HepG2 (cell line): ENCODE measurements at regions not wholly inside any gene's neighbourhood (a gene's known extent, or its start where the extent isn't known, plus 50 kb on each side); places are given as distances from the start of the nearest gene placed in this dataset.

ENCODE experiments used
- ATAC-seq: fragments of 200-7000 bp; cut with Tn5 transposase; 3 replicates; pipeline ENCODE4 v1.9.1; 2020; ENCODE audit warnings: mild to moderate bottlenecking, moderate library complexity
- BruUV-seq: library from RNA; stranded (reverse); fragments of 400-500 nt; replicated peaks from 2 replicates; lab custom pipeline; 2021; lab: Mats Ljungman, UMichigan
- CTCF ChIA-PET: fragments of 300-600 bp; formaldehyde crosslinking; extraction: SDS; loops from one replicate; lab custom pipeline; 2021; ENCODE audit warnings: low total read pairs, inconsistent platforms, low intra/inter-chr PET ratio; lab: Yijun Ruan, JAX
- POLR2A ChIA-PET: fragments of 350-600 bp; sonication (Branson Sonifier 250); formaldehyde crosslinking; loops from one replicate; lab custom pipeline; 2020; ENCODE audit warnings: antibody characterized with exemption, inconsistent platforms; lab: Yijun Ruan, JAX
- DNase-seq: peaks from one replicate; pipeline ENCODE4 v3.0.0-alpha.2; 2015; ENCODE audit warnings: low spot score
- FAIRE-seq: peaks from 3 replicates; lab custom pipeline; 2011; peaks lifted over from hg19 to GRCh38; lab: Jason Lieb, UNC
- H2AFZ ChIP-seq: one replicate; pipeline ENCODE4 v1.6.1; 2011; ENCODE audit warnings: low read length, inconsistent platforms
- H3K27ac ChIP-seq: fragments of 300-600 bp; 3 replicates; pipeline ENCODE4 v1.8.0; 2011; ENCODE audit warnings: mixed run types, mild to moderate bottlenecking, mixed read lengths, low read length, inconsistent platforms; ENCODE audit not compliant: insufficient read depth; ENCODE audit errors: extremely low read length
- H3K27me3 ChIP-seq, 2 experiments: fragments of 200-600 bp in 1 of 2; 2 replicates in 1 of 2; 3 replicates in 1 of 2; pipeline versions ENCODE4 v1.6.0 to v1.8.0; 2011; ENCODE audit warnings: low read length in 2 of 2, mild to moderate bottlenecking in 2 of 2, moderate library complexity in 2 of 2, inconsistent platforms in 1 of 2; ENCODE audit not compliant: insufficient read depth in 2 of 2, control insufficient read depth in 1 of 2
- H3K36me3 ChIP-seq, 2 experiments: fragments of 200-600 bp in 1 of 2; replicated peaks in 1 of 2; 2 replicates in 1 of 2; 3 replicates in 1 of 2; pipeline versions ENCODE4 v1.5.1 to v1.8.0; 2011; ENCODE audit warnings: low read length in 2 of 2, inconsistent platforms in 1 of 2; ENCODE audit not compliant: insufficient read depth in 2 of 2, control insufficient read depth in 1 of 2
- H3K4me1 ChIP-seq: 2 replicates; pipeline ENCODE4 v1.5.1; 2012; ENCODE audit warnings: low read length, inconsistent platforms; ENCODE audit not compliant: insufficient read depth
- H3K4me2 ChIP-seq: 2 replicates; pipeline ENCODE4 v1.6.0; 2011; ENCODE audit warnings: low read depth, low read length, inconsistent platforms
- H3K4me3 ChIP-seq, 3 experiments: fragments of 200-600 bp in 1 of 3; sonication (generic), shearing (Covaris generic) in 1 of 3; replicated peaks in 1 of 3; 2 replicates each; pipeline ENCODE4 v1.5.1; 2011 to 2016; ENCODE audit warnings: low read length in 3 of 3, inconsistent platforms in 2 of 3, low read depth in 2 of 3, mild to moderate bottlenecking in 2 of 3, control low read depth in 1 of 3, mixed read lengths in 1 of 3; ENCODE audit not compliant: insufficient read depth in 1 of 3
- H3K79me2 ChIP-seq: one replicate; pipeline ENCODE4 v1.6.1; 2011; ENCODE audit warnings: low read length, inconsistent platforms; ENCODE audit not compliant: insufficient read depth
- H3K9ac ChIP-seq: 2 replicates; pipeline ENCODE4 v1.6.0; 2011; ENCODE audit warnings: mild to moderate bottlenecking, low read depth, low read length, inconsistent platforms; ENCODE audit not compliant: insufficient read depth
- H3K9me3 ChIP-seq: 2 replicates; pipeline ENCODE4 v1.5.1; 2012; ENCODE audit warnings: mild to moderate bottlenecking, low read length
- H4K20me1 ChIP-seq: 2 replicates; pipeline ENCODE4 v1.6.0; 2011; ENCODE audit warnings: inconsistent platforms, mild to moderate bottlenecking, low read length, moderate library complexity; ENCODE audit not compliant: insufficient read depth
- CC2D1A ChIP-seq: sonication (generic); formaldehyde crosslinking; IDR thresholded peaks from 2 replicates; pipeline ENCODE4 v1.8.1; 2023; ENCODE audit warnings: mild to moderate bottlenecking, missing genetic modification reagents
- FOXA1 ChIP-seq, 2 experiments: fragments of 450-650 bp in 1 of 2; sonication (generic) in 1 of 2; formaldehyde crosslinking in 1 of 2; IDR thresholded peaks; 2 replicates each; pipeline versions ENCODE4 v1.4.0 to v1.6.1; 2016 to 2020; ENCODE audit warnings: missing genetic modification reagents in 1 of 2
- FOXO4 ChIP-seq: sonication (generic); formaldehyde crosslinking; conservative IDR thresholded peaks from 2 replicates; pipeline ENCODE4 v1.8.1; 2023; ENCODE audit warnings: missing genetic modification reagents
- HHEX ChIP-seq: IDR thresholded peaks from 2 replicates; pipeline ENCODE4 v1.6.1; 2016; ENCODE audit warnings: control low read depth
- MXI1 ChIP-seq: IDR thresholded peaks from 3 replicates; pipeline ENCODE4 v1.6.1; 2012; ENCODE audit warnings: low read depth, low read length, inconsistent platforms, borderline replicate concordance
- PAXIP1 ChIP-seq: sonication (generic); formaldehyde crosslinking; conservative IDR thresholded peaks from 2 replicates; pipeline ENCODE4 v1.4.0; 2020; ENCODE audit warnings: mild to moderate bottlenecking, missing genetic modification reagents, moderate library complexity
- PRPF4 ChIP-seq: fragments of 200-400 bp; formaldehyde crosslinking; IDR thresholded peaks from 2 replicates; pipeline ENCODE4 v1.6.1; 2016; ENCODE audit warnings: low read length, low read depth; ENCODE audit not compliant: poor library complexity, severe bottlenecking
- SALL2 ChIP-seq: sonication (generic); formaldehyde crosslinking; IDR thresholded peaks from 2 replicates; pipeline ENCODE4 v1.8.1; 2023; ENCODE audit warnings: mild to moderate bottlenecking, missing genetic modification reagents, inconsistent platforms
- ZNF317 ChIP-seq: sonication (generic); formaldehyde crosslinking; IDR thresholded peaks from 2 replicates; pipeline ENCODE4 v1.5.0; 2020; ENCODE audit warnings: mild to moderate bottlenecking, missing genetic modification reagents
- ZNF326 ChIP-seq: sonication (generic); formaldehyde crosslinking; IDR thresholded peaks from 2 replicates; pipeline ENCODE4 v1.4.0; 2020; ENCODE audit warnings: missing genetic modification reagents, borderline replicate concordance
- ZNF333 ChIP-seq: sonication (generic); formaldehyde crosslinking; IDR thresholded peaks from 2 replicates; pipeline ENCODE4 v1.4.0; 2020; ENCODE audit warnings: mild to moderate bottlenecking, missing genetic modification reagents, borderline replicate concordance
- ZNF556 ChIP-seq: sonication (generic); formaldehyde crosslinking; IDR thresholded peaks from 2 replicates; pipeline ENCODE4 v1.4.0; 2020; ENCODE audit warnings: mild to moderate bottlenecking, missing genetic modification reagents, borderline replicate concordance
- ZSCAN29 ChIP-seq: sonication (generic); formaldehyde crosslinking; conservative IDR thresholded peaks from 2 replicates; pipeline ENCODE4 v1.4.0; 2020; ENCODE audit warnings: mild to moderate bottlenecking, missing genetic modification reagents
- ZSCAN31 ChIP-seq: sonication (generic); formaldehyde crosslinking; IDR thresholded peaks from 2 replicates; pipeline ENCODE4 v1.5.0; 2020; ENCODE audit warnings: low read depth, mild to moderate bottlenecking, missing genetic modification reagents
- WGBS: methylation state at CpG from one replicate; pipeline ENCODE4 v1.1.6; 2017; ENCODE audit warnings: low lambda C conversion rate; 5-methylcytosine and 5-hydroxymethylcytosine counted together
- in situ Hi-C: cut with HindIII; loops from 2 replicates; pipeline ENCODE4 v1.10.0; 2017; ENCODE audit warnings: low pct_unique_long_range_greater_than_20kb; ENCODE audit not compliant: extremely low pct_ligation_motif_present
- intact Hi-C: fragments of 100-400 bp; cut with micrococcal nuclease; formaldehyde crosslinking; loops from one replicate; pipeline ENCODE4 v1.10.0; 2022; ENCODE audit not compliant: unreplicated experiment

- no TSS peak for BruUV-seq
- POLR2A ChIA-PET, result no interaction called here
- H3K4me2 ChIP-seq, result no peak overlapping the region
- 44% methylated on average over 7 of the region's 7 CpGs for WGBS
- H4K20me1 ChIP-seq, result no peaks in the 10 kb centered on the region
- H3K9me3 ChIP-seq, result no peaks in the 10 kb centered on the region
- peaks cover 8% of the 10 kb centered on the region for H3K4me1 ChIP-seq
- intact Hi-C loops, result loop anchor here (5.0 kb wide), 1 partner anchor 48 kb away; no protein-coding TSS in a partner anchor
- no peak for TF ChIP-seq ZNF326
- TF ChIP-seq PAXIP1, result no peak
- TF ChIP-seq MXI1, result no peak
- TF ChIP-seq PRPF4, result no peak
- TF ChIP-seq HHEX (CRISPR knock-in tag), result no peak
- no peak for TF ChIP-seq CC2D1A (CRISPR knock-in tag)
- TF ChIP-seq ZNF317, result no peak
- no peak for TF ChIP-seq SALL2
- TF ChIP-seq ZNF333 (CRISPR knock-in tag), result no peak
- TF ChIP-seq ZNF556 (CRISPR knock-in tag), result no peak
- no peak for TF ChIP-seq FOXA1 (IDR thresholded peaks at IDR 0.05)
- TF ChIP-seq FOXA1 (CRISPR knock-in tag; IDR thresholded peaks at IDR 0.05), result no peak
- TF ChIP-seq ZSCAN29 (CRISPR knock-in tag), result no peak
- TF ChIP-seq FOXO4 (CRISPR knock-in tag), result no peak
- TF ChIP-seq ZSCAN31 (CRISPR knock-in tag), result no peak
- TF ChIP-seq, all 625 proteins: peak for 0
- Histone ChIP-seq H3K27me3 (peaks cover 0 to 14% of the 10 kb centered on the region in 2 experiments; a peak in 3 of 5 replicates), H3K36me3 (no peaks in the 10 kb centered on the region), H2AFZ (no peak overlapping the region), H3K79me2 (no peaks in the 10 kb centered on the region), H3K9ac (no peak overlapping the region), H3K4me3 (no peak overlapping the region), H3K27ac (no peak overlapping the region)
- DNase-seq, result no peak
- CTCF ChIA-PET, result no interaction called here
- no peak for FAIRE-seq
- in situ Hi-C loops, result no loop called here
- no peak for ATAC-seq
These were observed 51.4 kb upstream of the HNRNPU start for GRCh38 chr1:244915736-244916135.
